ENCODE measurements at regions not wholly inside any gene's neighbourhood (a gene's known extent, or its start where the extent isn't known, plus 50 kb on each side); places are given as distances from the start of the nearest gene placed in this dataset.

DNA sequence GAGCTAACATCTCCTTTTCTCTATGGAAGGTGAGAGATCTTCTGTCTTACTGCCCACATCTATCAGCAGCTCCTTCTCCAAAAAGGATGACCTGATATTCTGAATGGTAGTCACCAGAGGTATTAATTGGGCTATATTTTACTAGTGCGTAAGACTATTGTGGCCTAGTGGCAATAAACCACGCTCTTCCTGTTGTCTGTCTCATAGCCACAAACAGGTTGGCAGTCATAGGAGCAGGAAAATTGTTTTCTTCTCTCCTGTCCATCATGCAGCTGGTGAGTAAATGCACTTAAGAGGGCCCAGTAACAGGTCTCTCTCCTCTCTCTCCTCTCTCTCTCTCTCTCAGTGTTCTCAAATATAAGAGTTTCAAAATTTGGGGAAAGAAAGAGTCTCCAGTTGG lies 856.8 kb upstream of the ACVR2A start:
- TF ChIP-seq, protein P1, sequence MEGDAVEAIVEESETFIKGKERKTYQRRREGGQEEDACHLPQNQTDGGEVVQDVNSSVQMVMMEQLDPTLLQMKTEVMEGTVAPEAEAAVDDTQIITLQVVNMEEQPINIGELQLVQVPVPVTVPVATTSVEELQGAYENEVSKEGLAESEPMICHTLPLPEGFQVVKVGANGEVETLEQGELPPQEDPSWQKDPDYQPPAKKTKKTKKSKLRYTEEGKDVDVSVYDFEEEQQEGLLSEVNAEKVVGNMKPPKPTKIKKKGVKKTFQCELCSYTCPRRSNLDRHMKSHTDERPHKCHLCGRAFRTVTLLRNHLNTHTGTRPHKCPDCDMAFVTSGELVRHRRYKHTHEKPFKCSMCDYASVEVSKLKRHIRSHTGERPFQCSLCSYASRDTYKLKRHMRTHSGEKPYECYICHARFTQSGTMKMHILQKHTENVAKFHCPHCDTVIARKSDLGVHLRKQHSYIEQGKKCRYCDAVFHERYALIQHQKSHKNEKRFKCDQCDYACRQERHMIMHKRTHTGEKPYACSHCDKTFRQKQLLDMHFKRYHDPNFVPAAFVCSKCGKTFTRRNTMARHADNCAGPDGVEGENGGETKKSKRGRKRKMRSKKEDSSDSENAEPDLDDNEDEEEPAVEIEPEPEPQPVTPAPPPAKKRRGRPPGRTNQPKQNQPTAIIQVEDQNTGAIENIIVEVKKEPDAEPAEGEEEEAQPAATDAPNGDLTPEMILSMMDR (IDR thresholded peaks at IDR 0.05) = no peak
- no peak for TF ChIP-seq POLR2A (IDR thresholded peaks at IDR 0.05)
